Myocyte (in vitro differentiated cells): ENCODE measurements at regions not wholly inside any gene's neighbourhood (a gene's known extent, or its start where the extent isn't known, plus 50 kb on each side); places are given as distances from the start of the nearest gene placed in this dataset.
A peak's percentile ranks its signal among the peaks of the same experiment; 100 is the strongest.

ENCODE experiments used
- DNase-seq: peaks from one replicate; pipeline ENCODE4 v3.0.0-alpha.2; 2012; ENCODE audit warnings: low read depth

DNA sequence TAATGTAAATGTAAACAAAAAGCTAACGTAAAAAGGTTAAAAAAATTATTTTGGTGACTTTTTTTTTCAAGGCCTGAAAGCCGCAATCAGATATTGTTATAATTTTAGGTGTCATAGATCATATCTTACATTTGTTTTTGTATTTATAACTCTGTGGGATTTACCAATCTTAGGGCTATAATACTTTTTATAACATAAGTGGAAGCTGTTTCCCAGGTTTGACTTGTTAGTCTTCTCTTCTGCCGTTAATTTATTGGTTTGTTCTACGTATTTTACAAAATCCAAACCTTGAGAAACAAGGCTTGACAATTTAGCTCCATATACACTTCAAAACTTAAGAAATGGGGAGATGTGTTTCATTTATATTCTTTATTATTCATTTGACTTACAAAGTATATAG, 119.4 kb downstream of the EVX1 start:
- DNase-seq = no peak

DNA sequence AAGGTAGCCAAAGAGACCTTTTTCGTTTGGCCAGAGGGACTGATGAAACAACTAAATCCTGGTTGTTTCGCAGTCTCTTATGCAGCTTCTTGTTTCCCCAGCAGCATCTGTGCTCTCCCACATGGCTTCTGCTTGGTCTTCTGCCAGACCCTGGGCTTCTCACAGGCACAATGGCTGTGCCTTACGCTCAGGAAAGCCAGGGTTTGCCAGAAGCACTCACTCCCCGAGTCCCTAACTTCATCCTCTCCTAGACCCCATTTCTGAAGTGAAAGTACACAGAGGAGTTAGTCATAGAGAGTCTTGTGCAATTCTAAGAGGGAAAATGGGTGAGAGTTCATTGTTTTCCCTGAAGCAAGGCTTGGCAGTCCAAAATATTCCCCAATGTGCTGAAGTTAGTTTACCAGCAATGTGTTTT, 121.7 kb downstream of the EVX1 start:
- peak; percentile 70 for DNase-seq

DNA sequence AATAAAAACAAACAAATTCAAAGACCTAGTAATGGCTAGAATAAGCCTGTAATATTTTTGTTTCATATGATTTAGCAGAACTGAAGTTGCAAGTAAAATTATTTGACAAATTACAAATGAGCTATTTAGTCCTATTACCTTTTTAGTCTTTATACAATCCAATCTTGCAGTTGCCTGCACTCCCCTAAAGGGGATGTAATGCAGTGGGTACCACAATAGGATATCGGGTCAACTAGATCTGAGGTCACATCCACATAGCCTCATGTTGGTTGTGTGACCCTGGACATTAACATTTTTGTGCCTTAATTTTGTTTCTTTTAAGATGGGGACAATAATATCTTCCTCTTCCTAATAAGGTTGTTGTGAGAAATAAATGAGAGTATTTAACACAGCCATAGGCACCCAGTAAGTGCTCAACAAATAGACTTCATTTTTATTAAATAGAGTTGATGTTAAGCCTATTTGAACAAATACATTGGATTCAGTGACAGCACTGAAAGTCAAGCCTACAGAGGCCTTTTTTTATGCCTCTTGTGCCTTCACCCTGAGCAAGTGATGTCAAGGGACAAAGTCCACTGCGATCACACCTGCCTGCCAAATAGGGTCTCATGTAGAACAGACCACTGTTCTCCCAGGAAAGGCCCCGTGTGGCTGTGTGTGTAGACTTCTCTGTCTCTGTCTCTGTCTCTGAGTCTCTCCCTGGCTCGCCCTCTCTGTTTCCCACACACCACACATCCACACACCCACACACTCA, 124.8 kb downstream of the EVX1 start:
- no peak for DNase-seq

DNA sequence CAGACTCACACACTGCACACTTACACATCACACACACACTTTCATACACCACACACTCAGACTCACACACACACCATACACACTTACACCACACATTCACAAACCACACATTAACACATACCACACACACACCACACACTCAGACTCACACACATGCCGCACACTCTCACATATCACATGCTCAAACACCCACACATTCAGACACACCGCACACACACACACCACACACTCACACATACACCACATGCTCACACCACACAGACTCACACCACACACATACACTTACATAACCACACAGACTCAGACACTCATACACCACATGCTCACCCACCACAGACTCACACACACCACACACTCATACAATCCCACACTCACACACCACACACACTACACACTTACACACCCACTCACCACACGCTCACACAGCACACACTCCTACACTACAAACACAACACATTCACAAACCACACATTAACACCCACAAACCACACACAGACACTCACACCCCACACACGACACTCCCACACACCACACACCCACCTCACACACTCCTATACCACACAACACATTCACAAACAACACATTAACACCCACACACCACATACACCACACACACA, 125.4 kb downstream of the EVX1 start:
- no peak for DNase-seq

DNA sequence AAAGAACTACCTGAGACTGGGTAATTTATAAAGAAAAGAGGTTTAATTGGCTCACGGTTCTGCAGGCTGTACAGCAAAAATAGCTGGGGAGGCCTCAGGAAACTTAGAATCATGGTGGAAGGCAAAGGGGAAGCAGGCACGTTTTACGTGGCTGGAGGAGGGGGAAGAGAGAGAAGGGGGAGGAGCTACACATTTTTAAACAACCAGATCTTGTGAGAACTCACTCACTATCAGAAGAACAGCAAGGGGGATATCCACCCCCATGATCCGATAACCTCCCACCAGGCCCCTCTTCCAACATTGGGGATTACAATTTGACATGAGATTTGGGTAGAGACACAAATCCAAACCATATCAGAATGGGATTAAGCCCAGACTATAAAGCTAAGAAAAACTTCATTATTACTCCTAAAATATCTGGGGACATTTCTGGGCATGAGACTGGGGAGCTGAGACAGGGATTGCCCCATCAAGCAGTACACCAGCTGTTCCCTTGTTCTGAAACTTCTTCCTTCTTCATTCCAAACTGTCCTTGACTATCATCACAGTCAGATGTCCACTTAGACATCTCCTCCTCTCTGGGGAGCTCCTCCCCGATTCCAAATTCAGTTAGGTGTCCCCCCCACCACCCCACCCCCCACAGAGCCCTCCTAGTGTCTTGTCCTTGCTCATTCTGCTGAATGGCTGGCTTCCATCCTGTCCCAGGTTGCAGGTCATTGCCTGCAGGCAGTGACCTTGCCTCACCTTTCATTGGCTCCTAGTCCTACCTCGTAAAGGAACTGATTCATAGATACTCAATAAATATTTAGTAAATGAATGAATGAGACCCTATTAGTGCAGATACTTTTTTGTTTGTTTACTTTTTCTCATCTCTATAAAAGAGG, 132.6 kb downstream of the EVX1 start:
- DNase-seq = no peak

DNA sequence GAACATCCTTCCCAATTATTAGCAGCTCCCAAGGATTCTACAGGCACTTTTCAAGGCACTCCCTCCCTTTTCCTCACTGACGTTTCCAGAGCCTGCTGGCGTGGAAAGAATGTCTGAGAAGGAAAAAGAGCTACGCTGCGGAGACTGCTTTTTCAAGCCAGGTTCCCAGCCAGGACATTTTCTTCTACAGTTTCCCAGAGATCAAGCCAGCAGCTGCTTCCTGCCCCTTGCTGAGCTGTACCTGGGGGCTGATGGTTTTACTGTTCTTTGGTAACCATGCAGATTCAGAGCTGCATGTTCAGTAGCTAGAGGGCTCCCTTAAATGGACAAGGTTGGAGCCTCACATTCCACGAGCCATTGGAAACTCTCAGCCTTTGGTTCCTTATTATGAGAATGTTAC, 133.4 kb downstream of the EVX1 start:
- no peak for DNase-seq

DNA sequence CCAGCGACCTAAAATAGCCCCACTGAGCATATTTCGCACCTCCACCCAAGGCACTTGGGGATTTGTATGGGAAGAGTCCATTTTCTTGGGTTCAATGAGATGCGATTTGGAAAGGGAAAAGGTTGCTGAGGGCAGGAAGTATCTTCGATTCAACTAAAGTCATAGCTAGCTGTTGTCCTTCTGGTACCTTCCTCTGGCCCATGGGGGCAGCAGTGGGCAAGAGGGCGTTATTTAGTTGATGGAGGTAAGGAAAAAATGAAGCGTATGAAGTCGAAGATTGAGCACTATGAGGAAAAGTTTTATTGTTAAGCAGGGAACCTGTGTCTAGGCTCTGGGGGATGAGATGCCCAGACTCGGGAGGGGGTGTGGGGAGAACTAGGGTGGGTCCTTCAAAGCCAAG, 135.4 kb downstream of the EVX1 start:
- no peak for DNase-seq

DNA sequence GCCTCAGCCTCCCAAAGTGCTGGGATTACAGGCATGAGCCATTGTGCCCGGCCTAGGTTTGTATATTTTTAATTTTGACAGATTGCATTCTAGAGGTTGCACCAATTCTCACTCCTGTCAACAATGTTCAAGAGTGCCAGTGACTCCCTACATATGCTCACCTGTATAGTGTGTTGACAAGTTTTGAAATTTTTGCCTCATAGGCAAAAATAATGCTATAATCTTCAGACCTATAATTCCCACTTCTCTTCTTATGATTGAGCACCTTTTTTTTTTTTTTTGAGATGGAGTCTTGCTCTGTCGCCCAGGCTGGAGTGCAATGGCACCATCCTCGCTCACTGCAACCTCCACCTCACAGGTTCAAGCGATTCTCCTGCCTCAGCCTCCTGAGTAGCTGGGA, 139.7 kb downstream of the EVX1 start:
- DNase-seq = no peak

DNA sequence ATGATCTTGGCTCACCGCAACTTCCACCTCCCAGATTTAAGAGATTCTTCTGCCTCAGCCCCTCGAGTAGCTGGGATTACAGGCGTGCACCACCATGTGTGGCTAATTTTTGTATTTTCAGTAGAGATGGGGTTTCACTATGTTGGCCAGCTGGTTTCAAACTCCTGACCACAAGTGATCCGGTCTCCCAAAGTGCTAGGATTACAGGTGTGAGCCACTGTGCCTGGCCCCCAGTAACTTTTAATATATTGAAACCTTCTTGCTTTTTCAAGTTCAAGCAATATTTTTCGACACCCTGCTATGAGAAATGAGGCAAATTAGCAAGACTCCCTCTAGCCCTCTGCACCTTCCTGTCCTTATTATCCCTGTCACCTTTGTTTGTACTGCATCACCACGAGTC, 144.0 kb downstream of the EVX1 start:
- DNase-seq = no peak

DNA sequence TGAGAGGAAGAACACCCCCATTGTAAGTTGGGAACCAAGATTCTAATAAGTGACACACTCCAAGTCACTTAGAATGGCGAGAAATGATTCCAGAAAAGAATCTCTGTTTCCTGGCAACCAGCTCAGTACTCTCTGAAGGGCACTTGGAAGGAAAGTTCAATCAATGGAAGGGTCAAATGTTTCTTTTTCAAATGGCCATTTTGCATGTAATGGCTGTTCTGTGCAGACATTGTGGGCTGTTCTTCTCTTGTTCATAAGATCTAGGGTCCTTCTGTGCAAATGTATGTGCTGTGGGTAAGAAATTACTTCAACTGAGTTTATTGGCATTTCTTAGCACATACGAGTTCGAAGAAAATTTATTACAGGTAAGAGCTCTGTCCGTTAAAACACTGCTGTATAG, 145.3 kb downstream of the EVX1 start:
- DNase-seq = no peak

DNA sequence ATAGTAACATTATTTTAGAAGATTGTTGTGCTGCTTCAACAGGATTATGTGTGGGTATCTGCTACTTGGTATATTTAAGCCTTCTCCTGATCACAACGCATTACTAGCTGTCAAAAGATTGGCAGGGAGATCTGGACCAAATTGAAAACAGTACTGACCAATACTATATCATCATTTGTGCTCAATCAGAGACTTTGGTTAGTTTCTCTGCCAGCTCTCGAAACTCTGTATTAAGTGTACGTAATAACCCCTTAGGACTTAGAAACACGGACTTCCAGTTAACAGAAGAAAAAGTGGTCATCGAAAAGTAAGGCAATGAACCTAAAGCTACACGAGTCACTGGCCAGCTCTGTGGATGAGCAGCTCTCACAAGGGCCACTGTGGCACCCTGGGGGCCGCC, 146.0 kb downstream of the EVX1 start:
- DNase-seq = no peak

DNA sequence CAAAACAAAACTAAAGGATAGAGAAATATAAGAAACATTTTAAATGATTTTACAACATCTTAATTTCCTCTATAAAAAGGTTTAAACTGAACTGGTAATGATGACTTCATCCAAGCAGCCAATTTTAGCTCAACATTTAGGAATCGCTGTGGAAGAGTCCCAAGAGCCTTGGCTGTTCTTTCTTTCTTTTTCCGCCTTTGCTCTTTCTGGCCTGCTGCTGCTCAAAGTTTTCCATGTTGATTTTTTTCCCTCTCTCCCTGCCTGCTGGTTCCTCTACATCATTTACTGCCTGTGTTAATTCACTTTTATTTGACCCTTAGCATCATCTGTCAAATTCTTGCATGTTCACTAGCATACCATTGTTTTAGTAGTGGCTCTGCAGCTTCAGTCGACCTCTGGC, 146.9 kb downstream of the EVX1 start:
- DNase-seq = no peak

DNA sequence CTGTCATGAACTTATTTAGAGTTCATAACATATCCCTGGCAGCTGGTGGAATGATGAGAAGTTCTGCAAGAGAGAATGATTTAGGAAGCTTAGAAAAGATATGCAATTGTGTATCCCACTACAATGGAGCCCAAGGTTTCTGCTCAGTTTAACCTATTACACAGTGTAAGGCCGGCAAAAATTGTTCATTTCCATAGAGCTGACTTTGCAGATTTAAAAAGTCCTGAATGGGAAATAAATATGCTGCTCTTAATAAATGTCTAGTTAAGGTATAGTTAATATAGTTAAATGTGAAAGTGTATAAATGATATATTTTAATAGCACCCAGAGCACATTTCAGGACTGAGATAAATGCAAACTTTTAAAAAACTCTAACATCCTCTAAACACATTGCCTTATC, 149.9 kb downstream of the EVX1 start:
- no peak for DNase-seq

DNA sequence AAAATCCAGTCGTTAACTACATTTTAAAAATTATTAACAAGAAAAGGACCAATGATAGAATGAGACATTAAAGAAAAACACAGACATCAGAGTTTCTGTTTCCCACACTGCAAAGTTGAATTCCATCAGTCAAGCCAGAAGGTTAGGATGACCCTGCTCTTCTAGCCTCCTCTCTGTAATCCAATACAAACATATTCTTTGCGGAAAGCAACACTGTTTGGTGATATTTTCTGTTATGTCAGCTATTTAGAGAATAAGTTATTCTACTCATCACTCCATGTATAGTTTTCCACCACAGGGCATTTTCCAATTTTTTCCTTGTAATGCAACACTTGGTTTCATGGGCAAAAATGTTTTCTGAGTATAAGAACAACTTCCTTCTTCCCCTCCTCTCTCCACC, 152.3 kb downstream of the EVX1 start:
- DNase-seq = no peak

DNA sequence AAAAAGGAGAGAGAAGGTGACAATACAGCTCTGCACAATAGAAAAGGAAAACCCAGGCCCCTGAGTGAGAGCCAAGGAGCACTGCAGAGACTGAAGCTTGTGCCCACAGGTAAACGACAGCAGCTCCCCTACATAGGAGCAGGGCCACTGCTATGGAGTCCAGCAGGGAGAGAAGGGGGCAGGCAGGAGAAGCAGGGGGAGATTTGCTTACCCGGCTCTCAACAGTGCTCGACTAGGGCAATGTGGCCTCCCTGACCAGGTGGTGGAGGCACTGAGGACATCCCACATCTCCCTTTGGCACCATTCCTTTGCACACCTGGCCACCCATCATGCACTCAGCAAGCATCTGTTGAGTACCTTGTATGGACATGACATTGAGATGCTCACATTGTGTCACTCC, 153.0 kb downstream of the EVX1 start:
- DNase-seq = no peak

DNA sequence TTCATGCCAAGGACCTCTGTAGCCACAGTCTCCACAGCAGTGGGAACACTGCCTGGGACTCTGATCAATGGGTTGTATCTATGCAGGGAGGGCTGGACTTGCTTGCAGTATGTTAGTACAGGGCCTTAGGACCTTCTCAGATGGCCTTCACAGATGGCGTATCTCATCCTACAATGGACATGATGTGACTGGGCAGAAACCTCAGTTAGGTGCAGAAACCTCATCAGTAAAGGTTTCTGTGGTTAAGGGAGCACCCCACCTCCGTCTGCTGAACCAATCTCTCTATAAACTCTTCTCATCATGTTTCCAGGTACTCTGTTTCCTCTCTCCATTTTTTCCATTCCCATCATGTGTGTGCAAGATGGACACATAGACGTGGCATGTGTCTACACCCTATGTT, 154.9 kb downstream of the EVX1 start:
- DNase-seq = no peak

DNA sequence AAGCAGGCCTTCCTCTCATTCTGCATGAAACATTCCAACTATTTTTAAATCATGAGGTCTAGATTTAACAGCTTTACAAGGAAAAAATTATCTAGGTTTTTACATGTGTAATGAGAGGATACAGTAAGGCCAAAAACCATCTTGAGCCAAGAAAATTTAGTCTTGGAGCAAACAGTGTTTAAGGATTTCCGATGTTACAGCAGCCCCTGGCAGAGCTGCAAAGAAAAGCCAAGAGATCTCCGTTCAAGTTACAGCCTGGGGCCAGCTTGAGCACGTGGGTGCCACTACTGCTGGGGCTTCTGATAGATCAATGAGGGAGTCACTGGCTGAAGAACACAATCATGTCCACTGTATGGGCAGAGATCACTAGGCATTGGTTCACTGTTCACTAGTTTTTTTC, 156.2 kb downstream of the EVX1 start:
- no peak for DNase-seq

DNA sequence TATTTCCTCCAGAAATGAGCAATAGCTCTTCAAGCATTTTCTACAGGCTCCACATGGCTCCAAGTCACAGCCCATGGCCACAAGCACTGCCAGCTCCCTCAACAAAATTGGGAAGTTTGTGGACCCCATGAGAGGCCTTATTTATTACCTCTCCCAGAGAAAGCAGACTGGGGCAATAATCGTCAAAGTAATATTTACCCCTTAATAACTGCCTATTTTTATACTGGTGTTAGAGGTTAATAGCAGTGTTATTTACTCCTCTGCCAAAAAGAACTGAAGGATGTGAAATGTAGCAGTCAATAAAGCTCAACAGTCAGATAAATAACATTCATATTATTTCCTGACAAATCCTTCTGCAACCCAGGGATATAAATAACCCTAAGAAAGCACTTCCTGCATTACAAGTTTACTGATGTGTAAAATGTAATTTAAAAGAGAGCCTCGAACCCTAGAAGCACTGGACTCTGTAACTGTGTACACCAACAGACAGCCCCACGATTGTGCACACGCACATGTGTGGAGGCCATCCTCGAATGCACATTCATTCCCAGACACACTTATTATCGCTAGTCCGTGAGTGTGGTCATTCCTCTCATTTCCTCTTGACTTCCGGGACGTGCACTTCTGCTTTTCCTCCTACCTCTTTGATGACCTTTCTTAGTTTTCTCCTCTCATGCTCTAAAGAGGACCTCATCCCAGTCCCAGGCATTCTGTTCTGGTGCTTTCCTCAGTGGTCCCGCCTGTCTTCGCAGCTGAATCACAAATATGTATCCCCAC, 157.4 kb downstream of the EVX1 start:
- no peak for DNase-seq

DNA sequence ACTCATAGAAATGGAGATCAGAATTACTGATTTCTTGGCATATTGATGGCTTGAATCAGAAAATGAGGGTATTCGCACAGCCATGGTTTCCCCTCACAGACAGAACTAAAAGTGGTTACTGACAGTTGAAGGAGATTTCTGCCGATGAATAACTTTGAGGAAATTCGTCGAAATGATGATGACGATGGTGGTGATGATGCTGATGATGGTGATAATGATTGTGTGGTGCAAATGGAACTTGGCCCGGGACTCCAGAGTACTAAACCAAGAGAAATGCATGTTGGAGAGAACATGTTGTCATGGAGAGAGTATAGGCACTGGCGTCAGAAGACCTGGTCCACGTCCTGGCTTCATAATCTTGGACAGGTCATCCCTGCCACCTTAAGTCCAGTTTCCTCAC, 163.2 kb downstream of the EVX1 start:
- DNase-seq = no peak

DNA sequence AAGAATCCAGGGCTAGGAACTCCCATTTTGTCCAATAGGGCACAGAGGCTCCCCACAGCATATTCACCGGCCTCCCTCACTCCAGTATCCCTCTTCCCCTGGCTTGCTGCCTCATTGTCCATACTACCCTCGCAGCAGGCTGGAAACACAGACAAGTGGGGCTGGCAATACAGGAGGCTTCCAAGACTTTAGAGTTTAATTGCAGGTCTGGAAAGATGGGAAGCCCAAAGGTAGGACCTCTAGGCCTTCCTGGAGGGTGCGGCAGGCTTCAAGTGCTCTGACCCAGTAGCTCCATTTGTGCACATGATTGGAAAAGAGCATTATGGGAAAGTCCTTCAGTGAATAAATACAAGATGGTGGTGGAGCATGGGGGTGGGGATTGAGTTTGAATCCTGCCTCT, 166.7 kb downstream of the EVX1 start:
- no peak for DNase-seq

DNA sequence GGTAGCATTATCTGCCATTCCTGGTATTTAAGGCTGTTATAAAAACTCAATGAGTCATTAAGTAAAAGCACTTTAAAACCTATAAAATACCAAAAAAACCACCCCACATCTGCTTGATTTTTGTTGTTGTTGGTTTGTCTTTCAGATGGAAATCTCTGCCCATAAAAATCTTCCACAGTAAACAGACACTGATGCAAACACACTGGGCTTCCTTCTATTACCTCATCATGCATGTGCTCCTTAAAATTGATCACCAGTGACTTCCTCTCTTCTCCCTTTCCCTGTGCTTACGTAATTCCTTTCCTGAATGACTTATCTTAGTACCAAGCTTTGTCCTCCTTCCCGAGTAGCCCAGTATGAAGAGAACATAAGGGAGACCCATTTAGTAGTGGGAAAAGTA, 167.2 kb downstream of the EVX1 start:
- peak; percentile 15 for DNase-seq
